Umbilical cord (tissue), 1 donor: ENCODE measurements at regions not wholly inside any gene's neighbourhood (a gene's known extent, or its start where the extent isn't known, plus 50 kb on each side); places are given as distances from the start of the nearest gene placed in this dataset.

ENCODE experiments used
- DNase-seq: peaks from one replicate; pipeline ENCODE4 v3.0.0-alpha.2; 2015; ENCODE audit warnings: low spot score

DNA sequence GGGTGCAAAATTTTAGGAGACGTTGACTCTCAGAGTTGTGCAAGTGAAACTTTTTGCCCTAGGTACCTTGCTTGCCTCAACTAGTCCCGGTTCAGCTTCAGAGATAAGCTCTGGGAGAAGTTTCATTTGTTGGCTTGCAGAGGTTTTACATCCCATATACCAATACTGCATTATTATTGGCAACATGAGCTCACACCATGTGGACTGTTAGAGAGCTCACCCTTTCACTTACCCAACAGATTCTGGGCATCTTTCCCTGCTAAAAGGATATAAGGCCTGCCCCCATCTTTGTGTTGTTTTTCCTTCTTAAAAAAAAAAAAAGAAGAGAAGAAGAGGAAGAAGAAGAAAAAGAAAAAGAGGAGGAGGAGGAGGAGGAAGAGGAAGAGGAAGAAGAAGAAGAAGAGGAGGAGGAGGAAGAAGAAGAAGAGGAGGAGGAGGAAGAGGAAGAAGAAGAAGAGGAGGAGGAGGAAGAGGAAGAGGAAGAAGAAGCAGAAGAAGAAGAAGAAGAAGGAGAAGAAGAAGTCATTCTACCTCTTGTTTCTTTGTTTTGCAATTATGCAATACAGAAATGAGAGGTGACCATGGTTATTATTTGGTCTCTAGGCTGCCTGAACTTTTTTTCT lies 292.6 kb upstream of the IRX3 start:
- DNase-seq: no peak

DNA sequence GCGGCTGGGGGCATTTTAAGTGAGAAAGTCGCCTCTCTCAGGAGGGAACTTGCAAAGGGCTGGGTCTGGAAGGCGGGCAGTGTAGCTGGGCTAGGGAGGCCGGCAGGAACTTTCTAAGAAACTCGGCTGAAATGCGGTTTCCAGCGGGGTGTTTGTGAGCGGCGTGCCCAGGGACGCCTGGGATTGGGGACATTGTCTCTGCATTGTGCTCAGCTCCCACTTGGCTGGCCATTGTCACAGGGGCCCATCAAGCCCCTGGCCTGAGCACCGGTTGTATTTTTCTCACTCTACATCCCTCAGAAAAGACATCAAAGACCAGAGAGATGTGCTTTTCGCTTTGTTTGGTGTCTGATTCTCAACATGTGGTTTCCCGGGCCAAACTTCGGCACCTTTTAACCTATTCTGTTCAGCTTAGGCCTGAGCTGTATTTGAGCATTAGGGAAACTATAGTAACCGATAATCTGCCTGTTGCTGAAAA lies 291.1 kb upstream of the IRX3 start:
- no peak for DNase-seq

GRCh38 chr16:54576785-54577184 lies 290.2 kb upstream of the IRX3 start:
- no peak for DNase-seq

GRCh38 chr16:54568906-54569807 lies 282.6 kb upstream of the IRX3 start:
- peak; percentile 78 for DNase-seq

GRCh38 chr16:54564841-54565240 lies 278.3 kb upstream of the IRX3 start:
- no peak for DNase-seq

DNA sequence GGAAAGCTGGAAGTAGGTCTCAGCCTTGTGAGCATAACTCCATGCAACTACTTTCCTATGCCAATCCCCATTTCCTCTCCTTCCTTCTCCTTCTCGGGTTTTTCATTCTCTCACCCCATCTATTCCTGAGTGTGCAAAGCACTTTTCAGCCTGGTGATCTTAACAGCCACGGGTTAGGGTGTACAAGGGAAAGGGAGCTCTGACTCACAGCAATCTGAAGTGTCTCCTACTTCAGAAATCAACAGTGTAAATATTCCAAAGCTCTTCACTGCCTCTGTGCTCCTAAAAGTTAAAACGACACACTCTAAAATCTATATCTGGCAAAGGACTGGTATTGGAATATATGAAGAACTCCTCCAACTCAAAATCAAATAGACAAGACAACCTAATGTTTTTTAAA lies 268.0 kb upstream of the IRX3 start:
- DNase-seq: no peak

DNA sequence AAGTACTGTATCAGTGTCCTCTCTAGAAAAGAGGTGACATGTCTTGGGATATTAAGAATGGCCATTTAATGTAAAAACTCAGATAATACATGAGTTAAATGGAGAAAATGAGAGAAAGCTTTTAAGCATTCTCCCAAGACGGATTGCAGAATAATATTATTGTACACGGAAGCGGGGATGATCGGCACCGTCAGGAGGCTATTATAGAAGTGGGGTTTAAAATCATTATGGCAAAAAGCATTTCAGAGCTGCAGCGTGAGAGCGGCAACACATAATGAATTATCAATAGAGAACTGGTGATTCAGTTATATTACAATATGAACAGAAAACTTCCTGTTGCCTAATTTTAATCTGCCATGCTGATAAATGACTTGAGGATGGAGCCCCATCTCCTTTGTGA lies 261.7 kb upstream of the IRX3 start:
- DNase-seq: no peak

- no peak for DNase-seq
These were observed 260.5 kb upstream of the IRX3 start for GRCh38 chr16:54547052-54547451.

GRCh38 chr16:54546521-54546920 lies 259.9 kb upstream of the IRX3 start:
- DNase-seq: no peak

DNA sequence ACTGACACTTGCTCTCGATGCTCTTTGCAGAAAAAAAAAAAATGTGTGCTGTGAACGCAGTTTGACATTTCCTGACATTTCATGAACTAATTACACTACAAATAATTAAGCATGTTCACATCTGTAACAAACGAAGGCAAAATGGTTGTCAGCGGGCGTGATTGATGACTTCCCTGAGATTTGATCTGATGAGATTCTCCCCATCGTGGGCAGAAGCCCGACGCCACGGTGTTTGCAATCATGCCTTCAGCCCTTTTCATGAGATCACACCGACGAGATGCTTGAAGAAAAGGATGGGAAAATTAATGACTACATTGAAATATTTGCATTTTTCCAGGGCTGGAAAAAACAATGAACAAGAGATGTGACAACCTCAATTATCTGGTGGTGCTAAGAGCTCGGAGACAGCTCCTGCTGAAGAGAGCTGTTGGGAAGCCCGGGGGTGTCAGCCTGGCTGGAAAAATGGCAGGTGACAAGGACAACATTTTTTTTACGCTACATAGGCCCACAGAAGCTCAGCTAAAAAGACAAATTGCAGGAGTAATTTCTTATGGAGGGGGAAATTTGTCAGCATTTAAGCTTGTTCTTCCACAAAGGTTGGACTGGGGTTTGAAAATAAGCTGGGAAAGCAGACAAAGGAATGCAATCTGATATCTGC lies 259.4 kb upstream of the IRX3 start:
- no peak for DNase-seq

- no peak for DNase-seq
These were observed 258.1 kb upstream of the IRX3 start for GRCh38 chr16:54544553-54545180.

GRCh38 chr16:54542805-54543505 lies 256.4 kb upstream of the IRX3 start:
- no peak for DNase-seq

GRCh38 chr16:54540525-54541180 lies 254.1 kb upstream of the IRX3 start:
- no peak for DNase-seq

GRCh38 chr16:54538276-54538675 lies 251.7 kb upstream of the IRX3 start:
- peak; percentile 28 for DNase-seq

- DNase-seq: no peak
These were observed 247.4 kb upstream of the IRX3 start for GRCh38 chr16:54533856-54534490.

DNA sequence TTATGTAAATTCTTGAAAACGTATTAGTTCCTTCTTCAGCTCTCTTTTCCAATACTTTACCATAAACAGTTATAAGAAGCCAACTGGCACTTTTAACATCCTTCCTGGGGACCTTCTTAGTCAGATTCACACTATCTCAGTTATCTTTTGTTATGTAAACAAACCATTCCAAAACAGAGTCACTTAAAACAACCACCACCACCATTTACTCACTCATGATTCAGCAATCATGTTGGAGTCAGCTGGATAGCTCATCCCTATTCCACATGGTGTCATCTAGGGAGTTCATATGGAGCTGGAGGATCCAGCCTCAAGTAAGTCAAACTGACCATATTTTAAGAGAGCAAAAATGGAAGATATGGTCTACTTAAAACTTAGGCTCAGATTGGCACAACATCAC lies 240.3 kb upstream of the IRX3 start:
- DNase-seq: no peak

DNA sequence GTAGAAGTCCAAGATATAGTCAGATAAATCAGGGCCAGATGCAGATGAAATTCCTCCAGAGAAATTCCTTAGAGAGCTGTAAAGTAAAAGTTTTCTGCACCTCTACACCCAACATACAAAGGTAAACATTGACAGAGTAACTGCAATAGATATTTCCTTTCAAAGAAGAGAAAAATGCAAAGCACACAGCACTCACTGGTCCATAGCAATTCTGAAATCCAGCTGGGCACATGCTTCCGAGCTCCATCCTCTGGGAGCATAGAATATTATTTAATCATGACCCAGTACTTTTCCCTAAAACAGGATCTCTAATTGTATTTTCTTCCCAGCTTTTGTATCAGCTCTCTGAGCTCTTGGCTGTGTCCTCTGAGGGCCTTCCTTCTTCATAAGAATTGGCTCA lies 239.5 kb upstream of the IRX3 start:
- no peak for DNase-seq

DNA sequence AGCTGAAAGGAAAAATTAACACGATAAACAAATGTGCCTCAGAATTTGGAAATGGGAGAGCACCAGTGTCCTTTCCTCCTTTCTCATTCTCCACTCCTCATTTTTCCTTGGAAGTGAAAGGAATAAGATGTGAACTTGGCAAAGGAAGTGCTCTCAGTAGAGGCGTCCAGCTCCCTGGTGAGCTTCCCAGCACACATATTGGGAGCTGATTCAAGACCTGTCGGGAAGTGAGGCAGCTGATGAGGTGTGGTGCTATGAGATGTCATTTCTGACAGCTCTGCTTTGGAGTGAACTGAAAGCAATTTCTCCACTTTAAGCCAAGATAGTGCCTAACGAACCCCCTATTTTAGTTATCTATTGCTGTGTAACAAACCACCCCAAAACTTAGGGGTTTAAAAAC lies 238.5 kb upstream of the IRX3 start:
- DNase-seq: no peak

DNA sequence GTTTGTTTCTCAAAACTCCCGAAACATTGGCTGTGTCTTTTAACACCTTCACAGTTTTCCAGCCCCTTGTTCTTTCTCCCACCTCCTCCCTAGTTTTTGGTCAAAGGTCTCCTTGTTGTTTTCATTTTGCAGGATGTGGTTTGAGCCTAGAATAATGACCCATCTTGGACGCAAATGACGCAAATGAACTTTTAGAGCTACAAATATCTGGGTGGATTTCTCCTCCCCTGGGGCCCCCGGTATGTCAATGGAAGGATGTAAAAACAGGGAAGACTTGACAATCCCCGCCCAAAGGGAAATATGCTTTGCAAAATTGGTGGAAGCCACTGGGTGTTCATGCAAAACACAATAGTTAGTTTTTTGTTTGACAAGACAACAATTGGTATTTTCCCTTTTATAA lies 236.0 kb upstream of the IRX3 start:
- DNase-seq: no peak

- DNase-seq: no peak
These were observed 234.7 kb upstream of the IRX3 start for GRCh38 chr16:54521327-54521726.
